ENCODE measurements at regions not wholly inside any gene's neighbourhood (a gene's known extent, or its start where the extent isn't known, plus 50 kb on each side); places are given as distances from the start of the nearest gene placed in this dataset.
A peak's percentile ranks its signal among the peaks of the same experiment; 100 is the strongest.

GRCh38 chr6:113607821-113608545 lies 249.2 kb upstream of the MARCKS start:
- DNase-seq (ENCODE audit: low read depth): no peak

- DNase-seq (ENCODE audit: low read depth): no peak
Measured at GRCh38 chr6:113610377-113610988, 246.7 kb upstream of the MARCKS start.

- DNase-seq (ENCODE audit: low read depth): no peak
Measured at GRCh38 chr6:113616701-113617274, 240.4 kb upstream of the MARCKS start.

DNA sequence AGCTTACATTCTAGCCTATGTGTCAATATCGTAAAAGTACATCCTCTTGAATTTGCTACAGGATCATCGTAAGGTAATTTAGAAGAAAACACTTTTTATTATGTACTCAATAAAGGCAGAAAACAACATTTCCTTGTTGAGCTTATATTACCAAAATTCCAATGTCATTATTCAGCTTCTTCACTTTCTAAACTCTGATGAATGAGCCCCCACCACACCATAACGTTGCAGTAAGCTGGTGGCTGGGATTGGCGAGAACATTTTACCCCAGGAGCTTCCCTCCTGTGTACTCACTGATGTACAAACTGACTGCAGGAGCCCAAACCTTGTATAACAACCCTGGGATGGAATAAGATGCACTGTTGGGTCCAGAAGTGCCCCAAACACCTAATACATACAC lies 238.1 kb upstream of the MARCKS start:
- no peak for DNase-seq (ENCODE audit: low read depth)

GRCh38 chr6:113620386-113620785 lies 236.8 kb upstream of the MARCKS start:
- DNase-seq (ENCODE audit: low read depth): no peak

GRCh38 chr6:113622254-113622653 lies 234.9 kb upstream of the MARCKS start:
- DNase-seq (ENCODE audit: low read depth): no peak

- peak; percentile 32 for DNase-seq (ENCODE audit: low read depth)
Measured at GRCh38 chr6:113623129-113623528, 234.0 kb upstream of the MARCKS start.

- DNase-seq (ENCODE audit: low read depth): no peak
Measured at GRCh38 chr6:113625850-113626249, 231.3 kb upstream of the MARCKS start.

DNA sequence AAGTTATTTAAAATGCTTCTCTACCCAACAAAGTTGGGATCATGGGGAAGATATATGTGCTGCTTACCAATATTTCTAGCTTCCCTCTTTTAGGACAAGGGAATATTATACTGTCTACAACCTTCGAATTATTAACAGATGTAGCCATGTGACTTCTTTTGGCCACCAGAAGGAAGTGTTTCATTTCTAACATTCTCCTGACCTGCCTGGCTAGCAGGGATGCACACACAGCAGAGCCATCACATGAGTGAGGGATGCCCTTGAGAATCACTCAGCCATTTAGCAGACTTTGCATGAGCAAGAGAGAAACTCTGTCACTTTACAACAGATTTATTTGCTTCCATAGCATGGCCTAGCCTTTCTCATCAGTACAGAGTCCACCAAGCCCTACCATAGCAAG lies 230.7 kb upstream of the MARCKS start:
- DNase-seq (ENCODE audit: low read depth): no peak

- DNase-seq (ENCODE audit: low read depth): no peak
Measured at GRCh38 chr6:113627480-113627879, 229.7 kb upstream of the MARCKS start.

- DNase-seq (ENCODE audit: low read depth): no peak
Measured at GRCh38 chr6:113629256-113629655, 227.9 kb upstream of the MARCKS start.

DNA sequence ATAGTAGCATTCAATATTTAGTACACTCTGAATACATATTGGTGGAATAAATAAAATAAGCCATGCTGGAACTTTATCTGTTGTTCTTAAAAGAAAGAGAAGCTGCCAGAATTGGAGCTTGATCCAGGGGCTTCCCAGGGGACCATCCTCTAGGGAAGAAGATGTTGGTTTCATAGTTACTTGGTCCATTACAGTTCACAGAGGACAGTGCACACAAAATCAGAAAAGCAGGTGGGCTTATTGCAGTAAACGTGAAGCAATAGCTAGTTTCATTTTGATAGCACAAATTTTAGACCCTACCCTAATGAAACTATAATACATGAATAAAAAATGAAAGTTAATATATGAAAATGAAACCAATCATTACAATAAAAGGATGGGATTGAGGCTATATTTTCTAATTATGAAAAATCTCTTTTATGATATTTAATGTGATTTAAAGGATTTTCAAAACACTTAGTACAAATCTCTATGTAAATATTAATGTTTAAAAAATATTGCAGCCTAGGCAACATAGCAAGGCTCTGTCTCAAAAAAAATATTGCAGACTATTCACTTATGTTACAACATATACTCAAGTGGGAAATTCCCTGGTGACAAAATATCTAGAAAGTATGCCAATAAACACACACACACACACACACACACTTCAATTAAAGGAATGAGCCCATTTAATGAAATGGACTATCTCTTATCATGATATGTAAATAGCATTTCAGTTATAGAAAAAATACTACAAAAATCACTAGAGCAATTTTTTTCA lies 227.0 kb upstream of the MARCKS start:
- no peak for DNase-seq (ENCODE audit: low read depth)

DNA sequence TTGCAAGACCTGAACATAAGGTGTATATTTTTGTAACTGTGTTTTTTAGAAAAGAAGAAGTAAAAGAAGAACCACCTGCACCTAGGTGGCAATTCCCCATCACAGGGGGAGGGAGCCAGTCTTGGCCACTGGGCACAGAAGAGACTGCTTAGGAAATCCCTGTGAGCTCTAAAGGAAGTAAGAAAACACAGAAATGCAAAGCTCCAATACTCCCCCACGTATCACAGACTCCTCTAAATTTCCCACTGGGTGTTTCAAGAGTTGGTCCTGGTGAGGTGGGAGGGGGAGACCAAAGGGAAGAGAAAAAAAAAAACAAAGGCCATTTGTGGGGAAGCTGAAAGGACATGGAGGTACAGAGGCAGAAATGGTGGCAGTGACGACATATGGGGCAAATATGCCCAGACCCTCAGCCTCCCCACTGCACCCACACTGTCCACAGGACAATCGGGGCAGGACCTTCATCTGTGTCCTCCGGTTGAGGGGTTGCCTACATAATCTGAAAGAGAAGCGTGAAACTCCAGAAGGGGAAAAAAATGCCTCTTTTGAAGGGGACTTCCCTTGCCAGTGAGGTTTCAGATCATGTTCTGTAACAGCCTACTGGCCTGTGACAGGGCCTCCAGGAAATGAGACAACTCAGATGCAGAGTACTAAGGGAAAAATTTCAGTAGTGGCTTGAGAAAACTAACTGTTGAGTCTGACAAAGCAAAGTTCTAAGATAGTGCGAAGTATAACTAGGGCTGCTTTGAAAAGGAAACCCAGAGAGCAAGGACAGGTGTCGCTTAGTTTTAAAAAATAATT lies 226.2 kb upstream of the MARCKS start:
- peak; percentile 37 for DNase-seq (ENCODE audit: low read depth)

DNA sequence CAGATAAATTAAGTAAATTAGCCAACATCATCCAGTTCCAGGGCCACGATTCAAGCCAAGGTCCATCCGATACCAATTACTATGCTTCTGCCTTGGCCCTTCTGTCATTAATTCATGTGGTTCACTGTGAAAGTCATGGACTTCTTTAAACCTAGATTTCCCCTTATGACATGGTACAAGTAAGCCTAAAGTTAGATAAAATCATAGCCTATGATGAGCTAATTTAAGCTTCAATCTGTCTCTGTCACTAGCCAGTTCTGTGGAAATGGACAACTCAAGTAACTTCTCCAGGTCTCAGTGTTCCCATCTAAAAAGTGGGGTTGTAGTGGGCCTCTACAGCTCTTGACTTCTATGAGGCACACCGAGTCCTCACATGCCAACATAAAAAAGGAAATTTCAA lies 225.5 kb upstream of the MARCKS start:
- no peak for DNase-seq (ENCODE audit: low read depth)

DNA sequence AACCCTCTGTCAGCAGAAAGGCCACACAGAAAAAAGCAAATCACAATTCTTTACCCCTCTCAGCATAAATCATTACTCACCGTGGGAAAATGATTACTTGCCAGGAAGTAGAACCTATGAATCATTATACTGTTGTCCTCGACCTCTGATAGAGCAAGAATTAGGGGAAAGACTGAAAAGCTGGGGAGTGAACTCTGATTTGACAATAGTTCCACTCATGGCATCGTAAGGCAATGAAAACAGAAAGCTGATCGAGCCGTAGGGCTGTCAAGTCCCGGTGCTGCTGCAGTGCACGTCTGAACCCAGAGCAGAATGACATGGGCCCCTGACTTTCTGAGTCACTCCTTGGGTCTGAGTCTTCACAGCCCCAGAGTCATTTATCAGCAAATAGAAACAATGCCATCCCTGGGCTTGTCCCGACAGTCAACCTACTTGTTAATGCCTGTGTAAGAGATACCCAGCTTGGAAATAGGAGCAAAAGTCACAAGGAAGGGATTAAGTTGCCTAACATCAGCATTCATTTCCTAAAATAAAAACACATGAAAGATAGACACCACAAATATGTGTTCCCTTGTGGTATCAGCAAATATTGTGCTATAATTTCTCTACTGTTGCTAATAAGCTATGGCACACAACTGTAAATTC lies 224.8 kb upstream of the MARCKS start:
- DNase-seq (ENCODE audit: low read depth): peak; percentile 80

- DNase-seq (ENCODE audit: low read depth): no peak
Measured at GRCh38 chr6:113633638-113634037, 223.5 kb upstream of the MARCKS start.

- DNase-seq (ENCODE audit: low read depth): peak; percentile 52
Measured at GRCh38 chr6:113634352-113635163, 222.6 kb upstream of the MARCKS start.

DNA sequence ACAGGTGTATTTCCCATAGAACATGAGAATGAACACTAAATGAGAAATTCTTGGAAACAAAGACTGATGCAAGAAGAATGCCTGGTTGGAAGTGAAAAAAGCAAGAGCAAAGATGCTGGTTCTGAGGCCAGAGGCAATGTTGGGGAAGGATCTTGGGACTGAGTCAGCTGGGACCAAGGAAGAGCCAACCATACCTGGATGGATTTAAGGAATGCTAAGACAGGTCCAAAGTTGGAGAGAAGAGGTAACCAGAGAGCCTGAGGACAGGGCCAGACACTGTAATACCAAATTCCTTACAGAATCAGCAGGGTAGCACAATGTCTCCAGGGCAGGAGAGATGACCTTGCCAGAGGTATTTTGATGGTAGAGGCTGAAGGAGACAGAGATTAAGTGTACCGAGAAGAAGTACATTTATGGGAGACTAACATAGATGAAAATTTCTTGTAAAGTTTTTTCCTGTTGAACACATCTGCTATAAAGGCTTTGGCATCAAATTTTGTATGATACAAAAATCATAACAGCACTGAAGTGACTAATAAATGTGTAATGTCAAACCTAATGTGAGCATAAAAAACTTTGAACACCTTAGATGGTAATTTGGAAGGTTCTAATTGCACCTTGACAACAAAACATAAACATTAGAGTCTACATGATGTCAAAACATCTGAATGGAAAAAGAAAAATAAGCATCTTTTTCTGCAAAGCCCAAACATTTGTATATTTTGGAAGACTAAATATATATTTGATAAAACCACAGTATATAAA lies 221.7 kb upstream of the MARCKS start:
- DNase-seq (ENCODE audit: low read depth): no peak

DNA sequence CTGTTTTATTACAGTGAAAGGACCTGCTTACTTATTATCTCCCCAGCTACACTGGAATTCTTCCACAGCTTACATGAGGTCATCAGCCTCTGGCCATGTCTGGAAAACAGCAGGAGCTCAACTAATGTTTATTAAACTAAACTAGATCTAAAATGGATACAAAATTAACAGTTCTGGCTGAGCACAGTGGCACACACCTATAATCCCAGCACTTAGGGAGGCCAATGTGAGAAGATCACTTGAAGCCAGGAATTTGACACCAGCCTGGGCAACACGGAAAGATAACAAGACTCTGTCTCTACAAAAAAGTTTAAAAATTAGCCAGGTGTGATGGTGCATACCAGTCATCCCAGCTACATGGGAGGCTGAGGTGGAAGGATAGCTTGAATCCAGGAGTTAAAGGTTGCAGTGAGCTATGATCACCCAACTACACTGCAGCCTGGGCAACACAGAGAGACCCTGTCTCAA lies 220.8 kb upstream of the MARCKS start:
- peak; percentile 44 for DNase-seq (ENCODE audit: low read depth)

DNA sequence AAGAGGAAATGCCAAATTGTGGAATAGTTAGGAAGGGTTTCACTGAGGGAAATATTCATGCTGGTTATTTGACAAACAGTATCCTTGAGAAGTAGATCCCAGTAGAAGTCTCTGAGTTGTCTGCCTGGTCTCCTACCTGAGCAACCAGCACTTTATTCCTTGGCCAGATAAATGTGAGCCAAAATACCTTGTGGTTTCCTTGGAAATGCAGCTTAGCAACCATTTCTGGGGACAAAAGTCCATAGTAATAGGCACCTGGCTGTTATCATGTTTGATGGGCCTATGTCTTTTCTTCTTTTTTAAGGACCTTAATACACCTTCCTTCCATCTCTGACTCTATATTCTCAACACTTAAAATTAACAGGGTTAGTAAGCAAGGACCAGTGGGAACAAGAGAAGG lies 217.1 kb upstream of the MARCKS start:
- no peak for DNase-seq (ENCODE audit: low read depth)

Measured in GM04504 (cell line).